GM19468 (cell line): ENCODE measurements at regions not wholly inside any gene's neighbourhood (a gene's known extent, or its start where the extent isn't known, plus 50 kb on each side); places are given as distances from the start of the nearest gene placed in this dataset.
"Not testable (repeated sequence)": the region's sequence is repeated elsewhere in the genome, so short reads cannot be mapped to it uniquely, and the experiment has no call there.

Experiments used
- ATAC-seq: cut with Tn5 transposase; IDR thresholded peaks from one replicate; pipeline ENCODE4 v1.9.1; 2021; ENCODE audit warnings: mild to moderate bottlenecking, moderate library complexity, moderate number of reproducible peaks; ENCODE audit not compliant: unreplicated experiment; ENCODE audit errors: extremely low read depth

- no peak for ATAC-seq
Measured at GRCh38 chr5:145470396-145470979, 364.7 kb downstream of the PRELID2 start.

GRCh38 chr5:145467446-145467845 is 367.7 kb downstream of the PRELID2 start:
- no peak for ATAC-seq

- no peak for ATAC-seq
Measured at GRCh38 chr5:145466533-145466932, 368.6 kb downstream of the PRELID2 start.

- ATAC-seq, result no peak
Measured at GRCh38 chr5:145465474-145466263, 369.5 kb downstream of the PRELID2 start.

DNA sequence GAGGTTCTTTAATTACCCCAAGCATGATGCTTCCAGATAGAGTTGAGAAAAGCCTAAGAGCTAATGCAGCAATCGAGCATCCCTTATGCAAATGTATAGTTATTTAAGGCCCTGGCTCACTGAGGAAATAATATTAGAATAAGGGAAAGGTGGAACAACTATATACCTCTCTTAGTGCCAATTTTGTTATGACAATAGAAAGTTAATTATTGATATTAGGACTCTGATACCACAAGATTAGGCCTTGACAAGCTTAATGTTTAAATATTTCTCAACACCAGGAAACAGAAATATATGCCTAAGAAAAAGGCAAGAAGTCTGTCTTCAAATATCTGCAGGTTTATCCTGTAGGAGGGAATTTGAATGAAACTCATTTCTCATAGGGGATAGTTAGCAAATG is 371.0 kb downstream of the PRELID2 start:
- ATAC-seq, result no peak

- ATAC-seq, result no peak
Measured at GRCh38 chr5:145463634-145464033, 371.5 kb downstream of the PRELID2 start.

GRCh38 chr5:145462525-145462924 is 372.6 kb downstream of the PRELID2 start:
- ATAC-seq, result no peak

- ATAC-seq, result no peak
Measured at GRCh38 chr5:145450286-145450885, 384.8 kb downstream of the PRELID2 start.

GRCh38 chr5:145449794-145450193 is 385.3 kb downstream of the PRELID2 start:
- ATAC-seq, result no peak

GRCh38 chr5:145446875-145447274 is 388.3 kb downstream of the PRELID2 start:
- not testable (repeated sequence) for ATAC-seq

- no peak for ATAC-seq
Measured at GRCh38 chr5:145446412-145446811, 388.7 kb downstream of the PRELID2 start.

GRCh38 chr5:145445027-145445426 is 390.1 kb downstream of the PRELID2 start:
- no peak for ATAC-seq

DNA sequence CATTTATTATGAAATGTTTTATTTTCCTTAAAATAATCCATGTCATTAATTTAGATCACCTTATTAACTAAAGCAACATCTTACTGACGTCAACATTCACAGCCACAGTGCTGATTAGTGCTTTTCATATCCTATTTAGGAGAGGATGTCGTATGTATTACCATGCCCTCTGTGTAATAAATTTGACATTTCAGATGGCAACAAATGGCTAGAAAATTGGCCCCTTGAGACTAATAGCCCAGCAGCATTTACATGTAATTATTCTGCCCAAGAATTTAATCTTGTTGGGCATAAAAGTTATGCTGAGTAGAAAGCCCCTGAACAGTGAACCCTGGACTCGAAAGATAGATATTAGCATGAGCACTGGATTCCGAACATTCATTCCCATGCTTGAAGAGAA is 391.2 kb downstream of the PRELID2 start:
- ATAC-seq, result no peak

GRCh38 chr5:145443366-145443765 is 391.8 kb downstream of the PRELID2 start:
- ATAC-seq, result no peak

DNA sequence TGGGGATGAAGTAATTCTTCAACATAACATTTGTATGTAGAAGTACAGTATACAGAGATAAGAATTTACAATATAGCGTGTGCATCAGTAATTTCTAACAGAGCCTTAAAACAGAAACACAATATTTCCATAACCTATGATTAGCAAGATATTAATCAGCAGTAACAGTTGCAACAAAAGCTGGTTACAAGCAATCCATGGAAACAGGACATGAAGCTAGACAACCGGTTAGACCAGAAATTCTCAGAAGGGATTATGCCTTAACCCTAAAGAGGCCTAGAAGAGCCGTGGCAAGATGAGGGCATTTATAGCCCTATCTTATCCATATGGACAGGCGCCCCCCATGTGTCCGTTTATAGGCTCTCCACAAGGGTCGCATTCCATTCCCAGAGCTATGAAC is 392.5 kb downstream of the PRELID2 start:
- ATAC-seq, result not testable (repeated sequence)

GRCh38 chr5:145441228-145441627 is 393.9 kb downstream of the PRELID2 start:
- ATAC-seq, result no peak

DNA sequence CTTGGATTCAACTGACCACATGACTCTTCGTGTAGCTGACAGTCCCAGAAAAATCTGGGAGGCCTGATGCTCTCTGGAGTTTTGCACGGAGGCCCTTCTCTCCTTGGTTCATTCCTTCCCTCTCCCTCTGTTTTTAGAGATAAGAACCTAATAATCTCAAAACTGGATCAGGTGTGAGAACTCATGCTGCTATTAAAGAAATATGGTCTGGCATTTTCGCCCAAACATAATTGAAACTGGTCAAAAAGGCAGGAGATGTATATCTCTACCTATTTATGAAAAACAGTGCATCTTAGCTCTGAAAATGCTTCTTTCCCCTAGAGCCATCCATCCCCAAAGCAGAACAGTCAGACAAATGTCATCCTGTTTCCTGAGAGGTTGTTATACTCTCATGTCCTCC is 397.5 kb downstream of the PRELID2 start:
- ATAC-seq, result no peak

GRCh38 chr5:145433077-145433476 is 402.1 kb downstream of the PRELID2 start:
- no peak for ATAC-seq

DNA sequence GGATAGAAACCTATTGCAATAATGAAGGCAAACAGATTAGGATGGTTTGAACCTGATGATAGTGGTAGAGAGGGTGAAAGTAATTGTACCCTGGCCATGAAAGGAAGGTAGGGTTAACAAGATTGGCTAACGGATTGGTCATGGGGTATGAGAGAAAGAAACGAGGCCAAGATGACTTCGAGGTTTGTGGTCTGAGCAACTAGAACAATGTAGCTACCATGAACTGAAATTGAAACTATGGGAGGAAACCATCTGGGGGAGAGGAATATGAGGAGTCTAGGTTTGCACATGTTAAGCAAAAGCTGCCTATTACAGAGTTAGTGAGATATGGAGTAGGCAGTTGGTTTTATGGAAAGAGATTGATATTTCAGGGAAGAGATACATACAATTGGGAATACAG is 406.0 kb downstream of the PRELID2 start:
- no peak for ATAC-seq

DNA sequence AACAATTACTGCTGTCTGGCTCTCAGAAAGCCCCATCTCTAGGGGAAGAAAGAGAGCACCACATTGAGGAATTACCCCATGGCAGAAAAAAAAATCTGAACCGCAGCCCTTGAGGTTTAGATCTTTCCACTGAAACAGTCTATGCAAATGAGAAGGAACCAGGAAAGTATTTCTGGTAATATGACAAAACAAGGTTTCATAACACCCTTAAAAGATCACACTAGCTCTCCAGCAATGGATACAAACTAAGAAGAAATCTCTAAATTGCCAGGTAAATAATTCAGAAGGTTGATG is 427.1 kb downstream of the PRELID2 start:
- ATAC-seq, result no peak

DNA sequence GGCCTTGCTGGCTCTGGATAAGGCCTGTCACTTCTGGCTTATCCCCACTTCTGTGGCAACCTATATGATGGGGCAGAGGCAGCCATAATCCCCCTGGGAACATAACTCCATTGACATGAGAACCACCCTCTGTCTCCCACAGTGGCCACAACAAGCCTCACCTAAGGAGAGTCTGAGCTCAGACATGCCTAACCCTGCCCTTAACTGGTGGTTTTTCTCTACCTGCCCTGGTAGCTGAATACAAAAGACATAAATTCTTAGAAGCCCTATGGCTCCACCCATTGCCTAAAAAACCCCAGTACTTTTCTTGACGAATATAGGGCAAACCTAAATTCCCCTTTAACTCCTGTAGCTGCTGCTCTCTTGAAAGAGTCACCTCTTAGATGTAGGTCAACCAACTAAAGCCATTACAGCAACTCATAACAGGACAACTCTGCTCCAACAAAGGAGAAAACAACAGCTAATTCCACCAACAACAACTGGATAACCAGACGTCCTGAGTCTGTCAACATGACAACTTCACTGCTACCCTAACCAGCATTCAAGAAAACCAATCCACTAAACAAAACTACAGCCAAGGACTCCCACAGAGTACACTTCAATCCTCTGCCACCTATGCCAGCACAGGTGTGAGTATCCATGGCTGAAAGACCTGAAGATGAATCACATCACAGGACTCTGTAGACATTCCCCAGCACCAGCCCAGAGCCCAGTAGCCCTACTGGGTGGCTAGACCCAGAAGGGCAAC is 427.7 kb downstream of the PRELID2 start:
- no peak for ATAC-seq
